GM18951 (cell line): ENCODE measurements at regions not wholly inside any gene's neighbourhood (a gene's known extent, or its start where the extent isn't known, plus 50 kb on each side); places are given as distances from the start of the nearest gene placed in this dataset.
"Not testable (repeated sequence)": the region's sequence is repeated elsewhere in the genome, so short reads cannot be mapped to it uniquely, and the experiment has no call there.

Source experiments
- POLR2A ChIP-seq: IDR thresholded peaks from 4 replicates; pipeline ENCODE4 v1.6.1; 2011; ENCODE audit warnings: mild to moderate bottlenecking; ENCODE audit not compliant: insufficient read length, insufficient read depth; ENCODE audit errors: extremely low read depth
- in situ Hi-C: fragments of 300-500 bp; cut with MboI; formaldehyde crosslinking; loops from one replicate; pipeline ENCODE4 v1.12.0; 2022; ENCODE audit warnings: low sequenced_read_pairs, mixed read lengths, inconsistent platforms; ENCODE audit not compliant: unreplicated experiment

DNA sequence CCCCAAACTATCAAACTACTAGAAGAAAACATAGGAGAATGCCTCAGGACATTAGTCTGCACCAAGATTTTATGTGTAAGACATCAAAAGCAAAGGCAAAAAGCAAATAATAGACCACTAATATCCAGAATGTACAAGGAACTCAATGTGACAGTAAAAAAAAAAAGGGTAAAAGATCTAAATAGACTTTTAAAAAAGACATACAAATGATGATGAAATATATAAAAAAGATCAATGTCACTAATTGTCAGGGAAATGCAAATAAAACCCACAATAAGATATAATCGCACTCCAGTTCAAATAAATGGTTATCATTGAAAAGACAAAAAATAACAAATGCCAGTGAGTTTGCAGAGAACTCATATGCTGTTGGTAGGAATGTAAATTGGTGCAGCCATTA lies 118.3 kb upstream of the DUSP22 start:
- in situ Hi-C loops, result no loop called here
- no peak for TF ChIP-seq POLR2A

DNA sequence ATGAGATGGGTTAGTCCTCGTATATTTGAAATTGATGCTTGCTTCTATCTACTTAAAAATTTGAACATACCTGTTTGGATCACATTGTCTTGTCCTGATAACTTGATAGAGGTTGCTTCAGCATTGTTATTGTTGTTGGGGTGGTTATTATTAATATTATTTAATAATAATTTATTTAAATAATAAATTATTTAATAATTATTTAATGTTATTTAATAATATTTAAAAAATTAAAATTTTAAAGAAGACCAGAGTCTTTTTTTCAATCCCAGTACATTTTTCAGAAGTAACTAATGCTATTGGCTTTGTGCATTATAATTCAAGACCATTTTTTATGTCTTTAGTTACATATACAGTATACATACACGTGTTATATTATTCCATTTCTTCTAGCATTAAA lies 116.6 kb upstream of the DUSP22 start:
- in situ Hi-C loops, result no loop called here
- TF ChIP-seq POLR2A, result no peak

DNA sequence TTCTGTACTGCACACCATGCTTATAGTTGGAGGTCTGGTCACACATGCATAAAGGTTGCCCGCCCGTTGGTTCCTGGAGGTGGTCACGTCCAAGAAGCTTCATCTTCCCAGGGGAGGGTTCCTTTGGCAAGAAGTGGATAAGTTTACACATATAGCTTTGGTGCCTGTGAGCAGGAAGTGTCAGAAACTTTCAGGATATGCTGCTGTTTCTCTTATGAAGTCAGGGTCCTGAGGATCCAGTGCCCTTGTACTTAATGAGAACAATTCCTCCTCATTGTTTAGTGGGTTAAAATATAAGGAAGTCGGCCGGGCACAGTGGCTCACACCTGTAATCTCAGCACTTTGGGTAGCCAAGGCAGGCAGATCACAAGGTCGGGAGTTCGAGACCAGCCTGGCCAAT lies 115.5 kb upstream of the DUSP22 start:
- TF ChIP-seq POLR2A, result no peak
- in situ Hi-C loops, result no loop called here

DNA sequence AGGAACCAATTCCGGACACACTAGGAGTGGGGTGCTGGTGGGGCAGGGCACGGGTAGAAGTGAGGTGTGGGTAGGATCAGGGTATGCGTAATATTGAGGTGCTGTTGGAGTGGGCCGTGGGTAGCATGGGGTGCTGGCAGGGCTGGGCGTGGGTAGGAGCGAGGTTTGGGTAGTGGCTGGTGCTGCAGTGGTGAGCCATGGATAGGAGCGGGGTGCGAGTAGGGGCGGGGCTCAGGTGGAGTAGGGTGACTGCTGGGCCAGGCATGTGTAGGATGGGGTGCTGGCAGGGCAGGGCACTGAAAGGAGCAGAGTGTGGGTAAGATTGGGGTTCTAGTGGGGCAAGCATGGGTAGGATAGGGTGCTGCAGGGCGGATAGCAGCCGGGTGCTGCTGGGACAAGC lies 114.2 kb upstream of the DUSP22 start:
- in situ Hi-C loops, result no loop called here
- TF ChIP-seq POLR2A, result no peak

DNA sequence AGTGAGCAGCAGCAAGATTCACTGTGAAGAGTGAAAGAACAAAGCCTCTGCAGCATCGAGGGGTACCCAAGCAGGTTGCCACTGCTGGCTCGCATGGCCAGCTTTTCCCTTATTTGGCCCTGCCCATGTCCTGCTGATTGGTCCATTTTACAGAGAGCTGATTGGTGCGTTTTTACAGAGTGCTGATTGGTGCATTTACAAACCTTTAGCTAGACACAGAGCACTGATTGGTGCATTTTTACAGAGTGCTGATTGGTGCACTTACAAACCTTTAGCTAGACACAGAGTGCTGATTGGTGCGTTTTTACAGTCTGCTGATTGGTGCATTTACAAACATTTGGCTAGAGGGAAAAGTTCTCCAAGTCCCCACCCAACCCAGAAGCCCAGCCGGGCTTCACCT lies 113.4 kb upstream of the DUSP22 start:
- in situ Hi-C loops, result not testable (repeated sequence)

DNA sequence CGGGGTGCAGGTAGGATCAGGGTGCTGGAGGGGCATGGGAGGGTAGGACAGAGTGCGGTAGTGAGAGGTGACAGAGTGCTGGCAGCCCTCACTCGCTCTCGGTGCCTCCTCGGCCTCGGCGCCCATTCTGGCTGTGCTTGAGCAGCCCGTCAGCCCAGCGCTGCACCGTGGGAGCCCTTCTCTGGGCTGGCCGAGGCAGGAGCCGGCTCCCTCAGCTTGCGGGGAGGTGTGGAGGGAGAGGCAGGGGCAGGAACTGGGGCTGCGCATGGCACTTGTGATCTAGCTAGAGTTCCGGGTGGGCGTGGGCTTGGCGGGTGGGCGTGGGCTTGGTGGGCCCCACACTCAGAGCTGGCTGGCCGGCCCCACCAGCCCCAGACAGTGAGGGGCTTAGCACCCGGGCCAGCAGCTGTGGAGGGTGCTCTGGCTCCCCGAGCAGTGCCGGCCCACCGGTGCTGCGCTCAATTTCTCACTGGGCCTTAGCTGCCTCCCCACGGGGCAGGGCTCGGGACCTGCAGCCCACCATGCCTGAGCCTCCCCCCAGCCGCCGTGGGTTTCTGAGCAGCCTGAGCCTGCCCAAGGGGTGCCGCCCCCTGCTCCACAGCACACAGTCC lies 112.8 kb upstream of the DUSP22 start:
- no peak for TF ChIP-seq POLR2A
- in situ Hi-C loops, result no loop called here

DNA sequence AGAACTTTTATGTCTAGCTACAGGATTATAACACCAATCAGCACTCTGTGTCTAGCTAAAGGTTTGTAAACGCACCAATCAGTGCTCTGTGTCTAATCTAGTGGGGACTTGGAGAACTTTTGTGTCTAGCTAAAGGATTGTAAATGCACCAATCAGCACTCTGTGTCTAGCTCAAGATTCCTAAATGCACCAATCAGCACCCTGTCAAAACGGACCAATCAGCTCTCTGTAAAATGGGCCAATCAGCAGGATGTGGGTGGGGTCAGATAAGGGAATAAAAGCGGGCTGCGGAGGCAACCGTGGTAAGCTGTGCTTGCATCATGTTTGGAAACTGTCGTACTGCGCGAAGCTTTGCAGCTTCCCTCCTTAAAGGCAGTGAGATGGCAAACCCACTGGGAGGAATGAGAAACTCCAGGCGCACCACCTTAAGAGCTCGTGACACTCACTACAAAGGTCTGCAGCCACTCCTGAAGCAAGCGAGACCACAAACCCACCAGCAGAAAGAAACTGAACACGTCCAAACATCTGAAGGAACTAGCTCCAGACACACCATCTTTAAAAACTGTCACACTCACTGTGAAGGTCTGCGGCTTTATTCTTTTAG lies 112.1 kb upstream of the DUSP22 start:
- in situ Hi-C loops, result not testable (repeated sequence)

DNA sequence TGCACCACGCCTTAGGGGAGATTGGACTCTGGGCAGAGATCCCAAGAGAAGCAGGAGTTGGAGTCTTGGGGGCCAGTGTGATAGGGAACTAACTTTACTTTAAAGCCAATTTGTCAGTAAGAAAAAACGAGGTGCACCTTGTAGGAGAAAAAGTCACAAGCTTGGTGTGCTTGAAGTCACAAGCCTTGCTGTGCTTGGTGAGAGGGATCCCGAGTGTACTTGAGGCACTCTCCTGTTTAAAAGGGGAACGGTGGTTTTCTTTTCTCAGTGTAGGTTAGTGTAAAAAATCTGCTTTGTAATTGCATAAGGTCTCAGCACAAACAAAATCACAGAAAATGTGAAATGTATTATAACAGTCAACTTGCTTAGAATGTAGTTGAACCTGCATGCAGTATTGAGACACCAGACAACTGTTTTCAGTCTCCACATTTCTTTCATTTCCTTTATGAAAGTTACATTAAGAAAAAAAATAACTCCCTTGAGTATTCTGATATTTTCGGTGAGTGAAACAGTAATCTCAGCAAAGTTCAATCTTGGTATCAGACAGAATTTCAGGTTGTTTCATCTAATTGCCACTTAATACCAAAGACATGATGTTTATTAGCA lies 111.1 kb upstream of the DUSP22 start:
- no peak for TF ChIP-seq POLR2A
- in situ Hi-C loops, result no loop called here

DNA sequence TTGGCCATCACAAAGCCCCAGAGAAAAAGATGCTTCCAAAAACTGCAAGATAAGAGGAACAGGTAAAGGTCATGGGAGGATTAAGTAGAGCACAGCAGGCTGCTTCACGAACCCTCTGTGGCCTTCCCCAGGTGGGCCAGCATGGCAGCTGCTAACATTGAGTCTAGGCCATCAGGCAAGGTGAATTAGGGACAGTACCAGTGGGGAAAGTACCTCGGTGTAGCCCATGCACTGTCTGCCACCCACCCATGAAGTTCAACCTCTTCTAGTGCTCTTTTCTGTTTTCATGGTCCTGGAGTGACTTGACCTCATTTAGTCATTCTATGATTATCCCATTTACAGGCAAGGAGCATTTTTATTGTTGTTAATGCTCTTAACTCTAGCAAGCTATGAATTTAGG lies 108.6 kb upstream of the DUSP22 start:
- TF ChIP-seq POLR2A, result no peak
- in situ Hi-C loops, result no loop called here

DNA sequence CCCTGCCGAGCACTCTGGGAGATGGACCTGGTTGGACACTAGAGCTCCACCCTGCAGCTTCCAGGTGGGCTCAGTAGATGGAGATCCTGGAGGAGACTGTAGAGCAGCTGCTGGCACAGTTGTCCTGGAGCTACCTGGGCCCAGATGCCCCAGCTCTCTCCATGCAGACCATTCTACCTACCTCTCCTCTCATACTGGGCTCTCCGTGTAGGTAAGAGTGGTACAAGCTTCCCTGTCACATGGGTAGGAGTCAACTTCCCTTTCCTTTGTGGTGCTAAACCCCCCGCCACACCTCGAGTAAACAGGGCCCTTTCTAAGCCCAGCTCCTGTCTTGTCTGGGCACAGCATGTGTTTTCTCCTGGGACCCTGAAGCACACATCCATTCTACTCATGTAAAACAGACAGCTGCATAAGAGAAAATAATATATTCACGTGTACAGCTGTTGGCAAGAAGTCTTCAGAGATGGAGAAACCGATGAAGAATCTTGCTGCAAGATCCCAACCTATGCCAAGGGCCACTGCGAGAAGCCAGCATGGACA lies 108.1 kb upstream of the DUSP22 start:
- in situ Hi-C loops, result no loop called here
- no peak for TF ChIP-seq POLR2A

DNA sequence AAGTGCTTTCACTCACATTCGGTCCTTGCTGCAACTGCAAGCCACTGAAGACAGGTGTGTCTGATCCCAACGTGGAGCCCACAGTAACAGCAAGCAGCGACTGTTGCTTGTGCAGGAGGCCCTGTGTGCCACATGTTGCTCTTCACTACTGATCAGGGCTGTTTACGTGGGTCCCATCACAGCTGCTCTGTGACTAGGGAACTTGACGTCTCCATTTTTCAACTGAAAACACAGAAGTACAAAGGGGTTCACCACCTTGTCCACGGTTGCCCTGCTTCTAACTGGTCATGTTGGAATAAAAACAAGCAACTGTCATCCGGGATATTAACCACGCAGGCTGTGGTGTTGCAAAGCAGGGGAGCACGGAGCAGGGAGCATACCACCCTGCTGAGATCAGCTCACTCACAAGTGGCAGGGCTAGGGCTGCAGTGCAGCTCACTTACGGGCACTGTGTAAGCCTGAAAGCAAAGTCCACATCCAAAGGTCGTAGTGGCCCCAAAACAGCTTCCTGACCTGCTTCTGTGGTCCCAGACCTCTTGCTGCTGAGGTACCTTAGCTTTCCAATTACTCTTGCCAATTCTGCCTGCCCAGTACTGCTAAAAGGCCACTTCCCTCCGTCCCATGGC lies 105.8 kb upstream of the DUSP22 start:
- in situ Hi-C loops, result no loop called here

DNA sequence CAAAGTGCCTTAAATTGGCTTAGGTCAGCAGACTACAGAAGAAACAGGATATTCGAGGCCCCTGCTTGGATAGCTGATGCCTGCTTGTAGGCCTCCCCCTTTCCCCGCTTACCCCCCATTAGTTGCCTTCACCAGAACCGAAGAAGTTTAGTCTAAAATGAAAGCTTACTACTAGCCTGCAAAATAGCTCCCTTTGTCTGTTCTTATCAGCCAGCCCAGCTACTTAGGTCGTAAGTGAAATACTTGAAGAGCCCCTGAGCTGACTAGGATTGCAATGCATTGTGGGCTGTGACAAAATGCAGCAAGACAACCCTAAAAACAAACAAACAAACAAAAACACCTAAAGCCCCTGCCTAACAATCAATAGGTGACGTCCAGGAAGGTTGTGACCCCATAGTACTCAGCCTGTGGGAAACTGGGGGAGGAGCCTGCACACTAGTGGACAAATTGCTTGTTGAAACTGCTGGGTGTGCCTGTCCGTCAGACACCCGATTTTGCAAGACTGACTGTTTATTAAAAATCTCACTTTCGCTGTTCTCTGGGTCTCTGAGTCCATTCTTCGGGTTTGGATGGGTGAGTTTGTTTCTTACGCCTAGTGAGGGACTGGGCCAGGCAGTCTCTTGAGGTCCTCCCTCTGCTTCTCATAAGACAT lies 105.0 kb upstream of the DUSP22 start:
- in situ Hi-C loops, result no loop called here

More for the DNA sequence above, 105.8 kb upstream of the DUSP22 start:
- no peak for TF ChIP-seq POLR2A

DNA sequence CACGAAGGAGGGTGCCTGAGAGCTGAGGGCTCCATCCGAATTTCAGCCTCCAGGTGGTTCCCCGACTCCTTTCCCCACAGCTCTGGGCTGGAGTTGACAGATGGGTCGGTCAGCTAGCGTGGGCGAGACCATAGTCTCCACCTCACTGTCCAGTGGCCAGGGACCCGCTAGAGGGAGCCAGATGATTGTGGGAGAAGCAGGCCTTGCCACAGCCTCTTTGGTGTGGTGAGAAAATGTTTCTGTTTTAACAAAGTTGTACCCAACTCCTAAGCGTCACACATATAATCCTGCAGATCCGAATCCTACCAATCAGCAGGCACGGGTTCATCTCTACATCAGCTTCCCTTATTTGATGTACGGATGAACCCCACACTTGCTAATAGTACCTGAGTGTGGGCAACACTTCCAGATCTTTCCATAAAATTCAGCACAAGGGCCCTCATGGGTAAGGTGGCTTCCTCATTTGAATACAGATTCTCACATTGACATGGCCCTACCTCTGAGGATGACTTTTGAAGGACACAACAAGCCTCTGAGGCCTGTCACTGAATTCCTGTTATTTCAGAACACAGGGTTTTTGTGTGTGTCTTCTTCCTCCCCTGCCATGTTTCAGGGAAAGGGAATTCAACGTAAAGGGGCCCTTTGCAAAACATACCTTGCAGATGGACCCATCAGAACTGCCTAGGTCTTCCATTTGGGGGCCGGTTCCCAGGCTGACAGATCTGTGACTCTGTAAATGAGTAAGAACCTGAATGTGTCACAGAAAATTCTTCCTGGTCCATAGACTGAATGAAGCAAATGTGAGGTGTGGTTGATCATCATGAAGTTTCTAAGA lies 103.2 kb upstream of the DUSP22 start:
- peak; percentile 35 for TF ChIP-seq POLR2A
- in situ Hi-C loops, result no loop called here

More for the DNA sequence above, 105.0 kb upstream of the DUSP22 start:
- TF ChIP-seq POLR2A, result no peak

DNA sequence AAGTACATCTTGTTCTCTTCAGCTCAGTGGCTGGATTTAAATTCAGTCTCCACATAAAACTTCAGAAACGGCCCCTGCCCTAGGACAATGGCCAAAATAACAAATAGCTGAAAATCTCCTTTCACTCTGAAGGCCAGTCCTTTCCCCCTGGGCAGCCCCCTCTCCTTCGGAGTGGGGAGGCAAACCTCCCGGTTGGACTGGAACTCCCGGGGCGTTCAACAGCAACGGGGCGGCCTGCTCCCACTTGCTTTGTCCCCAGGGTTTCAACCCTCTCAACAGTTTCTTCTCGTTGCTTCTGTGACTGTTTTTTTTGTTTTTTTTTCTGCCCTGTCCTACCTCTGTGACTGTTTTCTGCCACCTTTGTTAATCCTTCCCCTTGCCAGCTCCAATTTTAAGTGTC lies 102.6 kb upstream of the DUSP22 start:
- TF ChIP-seq POLR2A, result peak; percentile 25
- in situ Hi-C loops, result loop anchor here (5.0 kb wide), 1 partner anchor 38 kb away; no protein-coding TSS in a partner anchor
